GM23338 (cell line): ENCODE measurements at regions not wholly inside any gene's neighbourhood (a gene's known extent, or its start where the extent isn't known, plus 50 kb on each side); places are given as distances from the start of the nearest gene placed in this dataset.

Experiments used
- ATAC-seq: fragments of 200-7000 bp; cut with Tn5 transposase; 3 replicates; pipeline ENCODE4 v1.9.1; 2020
- DNase-seq: peaks from one replicate; pipeline ENCODE4 v3.0.0-alpha.2; 2015; ENCODE audit warnings: low spot score
- H2AFZ ChIP-seq: fragments of 200-600 bp; sonication (generic); 2 replicates; pipeline ENCODE4 v1.8.0; 2016; ENCODE audit warnings: antibody characterized with exemption, mild to moderate bottlenecking, moderate library complexity
- H3F3A ChIP-seq: fragments of 200-600 bp; sonication (generic); replicated peaks from 2 replicates; pipeline ENCODE4 v1.8.0; 2017; ENCODE audit warnings: antibody characterized with exemption, mixed run types, low read depth
- H3K27ac ChIP-seq: fragments of 200-600 bp; sonication (generic); 2 replicates; pipeline ENCODE4 v1.6.1; 2016; ENCODE audit warnings: low read depth
- H3K27me3 ChIP-seq: fragments of 200-600 bp; sonication (generic); 2 replicates; pipeline ENCODE4 v1.8.0; 2016; ENCODE audit warnings: mild to moderate bottlenecking, mixed run types, moderate library complexity; ENCODE audit not compliant: insufficient read depth
- H3K36me3 ChIP-seq: fragments of 200-600 bp; sonication (generic); 2 replicates; pipeline ENCODE4 v1.8.0; 2016; ENCODE audit warnings: mild to moderate bottlenecking; ENCODE audit not compliant: insufficient read depth
- H3K4me1 ChIP-seq: fragments of 200-600 bp; sonication (generic); 2 replicates; pipeline ENCODE4 v1.8.0; 2016; ENCODE audit warnings: mild to moderate bottlenecking, moderate library complexity; ENCODE audit not compliant: insufficient read depth
- H3K4me2 ChIP-seq: fragments of 200-600 bp; sonication (generic); 2 replicates; pipeline ENCODE4 v1.7.1; 2017; ENCODE audit warnings: mixed run types
- H3K4me3 ChIP-seq: fragments of 200-600 bp; sonication (generic); 2 replicates; pipeline ENCODE4 v1.6.1; 2016; ENCODE audit warnings: mixed run types
- H3K79me2 ChIP-seq: fragments of 200-600 bp; sonication (generic); replicated peaks from 2 replicates; pipeline ENCODE4 v1.8.0; 2017; ENCODE audit warnings: mild to moderate bottlenecking; ENCODE audit not compliant: insufficient read depth
- H3K9me2 ChIP-seq: fragments of 200-600 bp; sonication (generic); 2 replicates; pipeline ENCODE4 v1.8.0; 2017; ENCODE audit not compliant: insufficient read depth
- H4K20me1 ChIP-seq: fragments of 200-600 bp; sonication (generic); replicated peaks from 2 replicates; pipeline ENCODE4 v1.8.0; 2017; ENCODE audit warnings: mild to moderate bottlenecking; ENCODE audit not compliant: insufficient read depth
- H3K27ac Mint-ChIP-seq: 2 replicates; pipeline ENCODE4 v1.8.0; 2020; ENCODE audit warnings: inconsistent platforms, mild to moderate bottlenecking, moderate library complexity, mixed read lengths
- H3K27me3 Mint-ChIP-seq: 3 replicates; pipeline ENCODE4 v1.8.0; 2022; ENCODE audit warnings: low read depth, mild to moderate bottlenecking, moderate library complexity, mixed read lengths, inconsistent platforms; ENCODE audit not compliant: insufficient read depth, poor library complexity
- H3K36me3 Mint-ChIP-seq: 3 replicates; pipeline ENCODE4 v1.8.0; 2021; ENCODE audit warnings: low read depth, mild to moderate bottlenecking, inconsistent platforms, moderate library complexity, mixed read lengths
- H3K4me1 Mint-ChIP-seq: 3 replicates; pipeline ENCODE4 v1.8.0; 2020; ENCODE audit warnings: mild to moderate bottlenecking, inconsistent platforms, mixed read lengths
- H3K4me3 Mint-ChIP-seq: 3 replicates; pipeline ENCODE4 v1.8.0; 2021; ENCODE audit warnings: moderate library complexity, mild to moderate bottlenecking, inconsistent platforms, mixed read lengths
- H3K9me3 Mint-ChIP-seq: 3 replicates; pipeline ENCODE4 v1.8.0; 2020; ENCODE audit warnings: moderate library complexity, mild to moderate bottlenecking, inconsistent platforms, mixed read lengths
- CREB1 ChIP-seq: fragments of 250-450 bp; sonication (Bioruptor Pico); IDR thresholded peaks from 2 replicates; pipeline ENCODE4 v1.5.0; 2020; ENCODE audit warnings: low read depth, mild to moderate bottlenecking, moderate library complexity
- EZH2 ChIP-seq: fragments of 200-600 bp; sonication (generic); IDR thresholded peaks from one replicate; pipeline ENCODE4 v1.8.0; 2017; ENCODE audit warnings: antibody characterized with exemption, mild to moderate bottlenecking, low read depth; ENCODE audit not compliant: unreplicated experiment
- JUNB ChIP-seq: IDR thresholded peaks from one replicate; pipeline ENCODE4 v1.6.1; 2016; ENCODE audit warnings: antibody characterized with exemption; ENCODE audit not compliant: unreplicated experiment
- POLR2AphosphoS5 ChIP-seq: IDR thresholded peaks from 2 replicates; pipeline ENCODE4 v1.6.1; 2016; ENCODE audit warnings: antibody characterized with exemption, low read depth
- STAT1 ChIP-seq: IDR thresholded peaks from one replicate; pipeline ENCODE4 v1.6.1; 2016; ENCODE audit warnings: antibody characterized with exemption; ENCODE audit not compliant: unreplicated experiment
- ZNF114 ChIP-seq: fragments of 250-450 bp; sonication (Bioruptor Pico); IDR thresholded peaks from 2 replicates; pipeline ENCODE4 v1.5.0; 2020; ENCODE audit warnings: mild to moderate bottlenecking, moderate library complexity
- TF ChIP-seq, protein P1 (sequence below): IDR thresholded peaks from 2 replicates; pipeline ENCODE4 v1.6.1; 2016; ENCODE audit warnings: antibody characterized with exemption
- TF ChIP-seq, protein P2 (sequence below): fragments of 250-450 bp; sonication (Bioruptor Pico); IDR thresholded peaks from 2 replicates; pipeline ENCODE4 v1.5.0; 2020; ENCODE audit warnings: mild to moderate bottlenecking, moderate library complexity

DNA sequence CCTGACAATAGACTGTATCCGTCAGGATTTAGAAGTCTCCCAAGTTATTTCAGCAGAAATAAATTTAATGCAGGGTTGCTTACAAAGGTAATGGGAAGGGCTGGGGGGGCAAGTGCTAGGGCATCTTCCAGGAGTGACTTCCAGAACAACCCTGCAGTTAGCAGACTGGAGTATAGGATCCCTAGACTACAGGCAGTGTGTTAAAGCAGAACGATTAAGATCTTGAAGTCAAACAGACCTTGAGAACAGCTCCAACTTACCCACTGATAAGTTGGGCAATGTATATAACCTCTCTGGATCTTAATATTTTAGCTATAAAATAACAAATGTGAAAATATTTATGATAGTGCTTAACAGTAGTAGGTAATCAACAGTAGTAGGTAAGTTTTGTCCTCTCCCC is 113.6 kb upstream of the LIFR start:
- H3K4me2 ChIP-seq = no peak overlapping the region
- H3F3A ChIP-seq = no peaks in the 10 kb centered on the region
- no peaks in the 10 kb centered on the region for H3K9me2 ChIP-seq
- ATAC-seq (no peak), DNase-seq (no peak)
- no peaks in the 10 kb centered on the region for H3K79me2 ChIP-seq
- no peak for TF ChIP-seq POLR2AphosphoS5
- TF ChIP-seq, protein P1, sequence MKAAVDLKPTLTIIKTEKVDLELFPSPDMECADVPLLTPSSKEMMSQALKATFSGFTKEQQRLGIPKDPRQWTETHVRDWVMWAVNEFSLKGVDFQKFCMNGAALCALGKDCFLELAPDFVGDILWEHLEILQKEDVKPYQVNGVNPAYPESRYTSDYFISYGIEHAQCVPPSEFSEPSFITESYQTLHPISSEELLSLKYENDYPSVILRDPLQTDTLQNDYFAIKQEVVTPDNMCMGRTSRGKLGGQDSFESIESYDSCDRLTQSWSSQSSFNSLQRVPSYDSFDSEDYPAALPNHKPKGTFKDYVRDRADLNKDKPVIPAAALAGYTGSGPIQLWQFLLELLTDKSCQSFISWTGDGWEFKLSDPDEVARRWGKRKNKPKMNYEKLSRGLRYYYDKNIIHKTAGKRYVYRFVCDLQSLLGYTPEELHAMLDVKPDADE = no peak
- TF ChIP-seq EZH2 = no peak
- TF ChIP-seq, protein P2, sequence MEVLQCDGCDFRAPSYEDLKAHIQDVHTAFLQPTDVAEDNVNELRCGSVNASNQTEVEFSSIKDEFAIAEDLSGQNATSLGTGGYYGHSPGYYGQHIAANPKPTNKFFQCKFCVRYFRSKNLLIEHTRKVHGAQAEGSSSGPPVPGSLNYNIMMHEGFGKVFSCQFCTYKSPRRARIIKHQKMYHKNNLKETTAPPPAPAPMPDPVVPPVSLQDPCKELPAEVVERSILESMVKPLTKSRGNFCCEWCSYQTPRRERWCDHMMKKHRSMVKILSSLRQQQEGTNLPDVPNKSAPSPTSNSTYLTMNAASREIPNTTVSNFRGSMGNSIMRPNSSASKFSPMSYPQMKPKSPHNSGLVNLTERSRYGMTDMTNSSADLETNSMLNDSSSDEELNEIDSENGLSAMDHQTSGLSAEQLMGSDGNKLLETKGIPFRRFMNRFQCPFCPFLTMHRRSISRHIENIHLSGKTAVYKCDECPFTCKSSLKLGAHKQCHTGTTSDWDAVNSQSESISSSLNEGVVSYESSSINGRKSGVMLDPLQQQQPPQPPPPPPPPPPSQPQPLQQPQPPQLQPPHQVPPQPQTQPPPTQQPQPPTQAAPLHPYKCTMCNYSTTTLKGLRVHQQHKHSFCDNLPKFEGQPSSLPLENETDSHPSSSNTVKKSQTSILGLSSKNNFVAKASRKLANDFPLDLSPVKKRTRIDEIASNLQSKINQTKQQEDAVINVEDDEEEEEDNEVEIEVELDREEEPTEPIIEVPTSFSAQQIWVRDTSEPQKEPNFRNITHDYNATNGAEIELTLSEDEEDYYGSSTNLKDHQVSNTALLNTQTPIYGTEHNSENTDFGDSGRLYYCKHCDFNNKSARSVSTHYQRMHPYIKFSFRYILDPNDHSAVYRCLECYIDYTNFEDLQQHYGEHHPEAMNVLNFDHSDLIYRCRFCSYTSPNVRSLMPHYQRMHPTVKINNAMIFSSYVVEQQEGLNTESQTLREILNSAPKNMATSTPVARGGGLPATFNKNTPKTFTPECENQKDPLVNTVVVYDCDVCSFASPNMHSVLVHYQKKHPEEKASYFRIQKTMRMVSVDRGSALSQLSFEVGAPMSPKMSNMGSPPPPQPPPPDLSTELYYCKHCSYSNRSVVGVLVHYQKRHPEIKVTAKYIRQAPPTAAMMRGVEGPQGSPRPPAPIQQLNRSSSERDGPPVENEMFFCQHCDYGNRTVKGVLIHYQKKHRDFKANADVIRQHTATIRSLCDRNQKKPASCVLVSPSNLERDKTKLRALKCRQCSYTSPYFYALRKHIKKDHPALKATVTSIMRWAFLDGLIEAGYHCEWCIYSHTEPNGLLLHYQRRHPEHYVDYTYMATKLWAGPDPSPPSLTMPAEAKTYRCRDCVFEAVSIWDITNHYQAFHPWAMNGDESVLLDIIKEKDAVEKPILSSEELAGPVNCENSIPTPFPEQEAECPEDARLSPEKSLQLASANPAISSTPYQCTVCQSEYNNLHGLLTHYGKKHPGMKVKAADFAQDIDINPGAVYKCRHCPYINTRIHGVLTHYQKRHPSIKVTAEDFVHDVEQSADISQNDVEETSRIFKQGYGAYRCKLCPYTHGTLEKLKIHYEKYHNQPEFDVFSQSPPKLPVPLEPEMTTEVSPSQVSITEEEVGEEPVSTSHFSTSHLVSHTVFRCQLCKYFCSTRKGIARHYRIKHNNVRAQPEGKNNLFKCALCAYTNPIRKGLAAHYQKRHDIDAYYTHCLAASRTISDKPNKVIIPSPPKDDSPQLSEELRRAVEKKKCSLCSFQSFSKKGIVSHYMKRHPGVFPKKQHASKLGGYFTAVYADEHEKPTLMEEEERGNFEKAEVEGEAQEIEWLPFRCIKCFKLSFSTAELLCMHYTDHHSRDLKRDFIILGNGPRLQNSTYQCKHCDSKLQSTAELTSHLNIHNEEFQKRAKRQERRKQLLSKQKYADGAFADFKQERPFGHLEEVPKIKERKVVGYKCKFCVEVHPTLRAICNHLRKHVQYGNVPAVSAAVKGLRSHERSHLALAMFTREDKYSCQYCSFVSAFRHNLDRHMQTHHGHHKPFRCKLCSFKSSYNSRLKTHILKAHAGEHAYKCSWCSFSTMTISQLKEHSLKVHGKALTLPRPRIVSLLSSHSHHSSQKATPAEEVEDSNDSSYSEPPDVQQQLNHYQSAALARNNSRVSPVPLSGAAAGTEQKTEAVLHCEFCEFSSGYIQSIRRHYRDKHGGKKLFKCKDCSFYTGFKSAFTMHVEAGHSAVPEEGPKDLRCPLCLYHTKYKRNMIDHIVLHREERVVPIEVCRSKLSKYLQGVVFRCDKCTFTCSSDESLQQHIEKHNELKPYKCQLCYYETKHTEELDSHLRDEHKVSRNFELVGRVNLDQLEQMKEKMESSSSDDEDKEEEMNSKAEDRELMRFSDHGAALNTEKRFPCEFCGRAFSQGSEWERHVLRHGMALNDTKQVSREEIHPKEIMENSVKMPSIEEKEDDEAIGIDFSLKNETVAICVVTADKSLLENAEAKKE (CRISPR knock-in tag) = no peak
- H3K27ac ChIP-seq = no peak overlapping the region
- no peaks in the 10 kb centered on the region for H3K36me3 ChIP-seq
- Mint-ChIP-seq H3K9me3 (no peaks in the 10 kb centered on the region), H3K27ac (no peak overlapping the region), H3K36me3 (no peaks in the 10 kb centered on the region), H3K27me3 (peaks cover 2% of the 10 kb centered on the region), H3K4me3 (no peak overlapping the region), H3K4me1 (no peaks in the 10 kb centered on the region; the same call in 2 of the 3 replicates)
- no peak overlapping the region for H2AFZ ChIP-seq
- no peaks in the 10 kb centered on the region for H3K4me1 ChIP-seq
- no peaks in the 10 kb centered on the region; the same call in 1 of the 2 replicates for H4K20me1 ChIP-seq
- H3K4me3 ChIP-seq = no peak overlapping the region
- no peaks in the 10 kb centered on the region for H3K27me3 ChIP-seq

- no peaks in the 10 kb centered on the region for H3K36me3 ChIP-seq
- Mint-ChIP-seq H3K27ac (no peak overlapping the region), H3K4me1 (no peaks in the 10 kb centered on the region; the same call in 2 of the 3 replicates), H3K4me3 (no peak overlapping the region), H3K36me3 (no peaks in the 10 kb centered on the region), H3K27me3 (peaks cover 2% of the 10 kb centered on the region), H3K9me3 (no peaks in the 10 kb centered on the region)
- no peak overlapping the region for H2AFZ ChIP-seq
- H3K4me3 ChIP-seq = no peak overlapping the region
- H3K27ac ChIP-seq = no peak overlapping the region
- no peaks in the 10 kb centered on the region for H3K9me2 ChIP-seq
- ATAC-seq (no peak), DNase-seq (no peak)
- TF ChIP-seq STAT1 (no peak), JUNB (no peak), POLR2AphosphoS5 (no peak), CREB1 (CRISPR knock-in tag) (no peak), ZNF114 (no peak)
- no peaks in the 10 kb centered on the region for H3K79me2 ChIP-seq
- no peaks in the 10 kb centered on the region; the same call in 1 of the 2 replicates for H4K20me1 ChIP-seq
- no peak overlapping the region for H3K4me2 ChIP-seq
- H3K27me3 ChIP-seq = no peaks in the 10 kb centered on the region
- no peaks in the 10 kb centered on the region for H3F3A ChIP-seq
- H3K4me1 ChIP-seq = no peaks in the 10 kb centered on the region
Observed at GRCh38 chr5:38670878-38671277, 114.4 kb upstream of the LIFR start.
